Nucleus accumbens (tissue), 56 donors: ENCODE measurements at regions not wholly inside any gene's neighbourhood (a gene's known extent, or its start where the extent isn't known, plus 50 kb on each side); places are given as distances from the start of the nearest gene placed in this dataset.
"Not testable (repeated sequence)": the region's sequence is repeated elsewhere in the genome, so short reads cannot be mapped to it uniquely, and the experiment has no call there.

Experiments used
- DNase-seq, 56 donors: peaks; one replicate each; lab custom pipeline; 2025; lab: John Stamatoyannopoulos, UW

GRCh38 chr1:184889902-184890301 is 84.4 kb downstream of the NIBAN1 start:
- no peak for DNase-seq

GRCh38 chr1:184889166-184889565 is 85.1 kb downstream of the NIBAN1 start:
- DNase-seq: no peak

- no peak for DNase-seq
Measured at GRCh38 chr1:184888505-184888904, 85.8 kb downstream of the NIBAN1 start.

- no peak for DNase-seq
Measured at GRCh38 chr1:184882957-184883815, 91.1 kb downstream of the NIBAN1 start.

- DNase-seq: peak in 4 of 56 donors; percentile 5 to 13 (median 8)
Measured at GRCh38 chr1:184881941-184882913, 92.1 kb downstream of the NIBAN1 start.

GRCh38 chr1:184879876-184880557 is 94.3 kb downstream of the NIBAN1 start:
- no peak for DNase-seq

- DNase-seq: no peak
Measured at GRCh38 chr1:184878602-184879001, 95.7 kb downstream of the NIBAN1 start.

- DNase-seq: no peak
Measured at GRCh38 chr1:184878002-184878401, 96.3 kb downstream of the NIBAN1 start.

GRCh38 chr1:184876015-184876414 is 98.3 kb downstream of the NIBAN1 start:
- not testable (repeated sequence) for DNase-seq

- no peak for DNase-seq
Measured at GRCh38 chr1:184875218-184875617, 99.1 kb downstream of the NIBAN1 start.

- DNase-seq: no peak
Measured at GRCh38 chr1:184870319-184870718, 104.0 kb downstream of the NIBAN1 start.

- no peak for DNase-seq
Measured at GRCh38 chr1:184867866-184868689, 106.2 kb downstream of the NIBAN1 start.

- DNase-seq: no peak
Measured at GRCh38 chr1:184866991-184867788, 107.1 kb downstream of the NIBAN1 start.

- no peak for DNase-seq
Measured at GRCh38 chr1:184866586-184866985, 107.7 kb downstream of the NIBAN1 start.

- DNase-seq: no peak
Measured at GRCh38 chr1:184865831-184866230, 108.5 kb downstream of the NIBAN1 start.

- DNase-seq: no peak
Measured at GRCh38 chr1:184861755-184862336, 107.2 kb upstream of the EDEM3 start.

- no peak for DNase-seq
Measured at GRCh38 chr1:184860985-184861754, 106.5 kb upstream of the EDEM3 start.

- DNase-seq: no peak
Measured at GRCh38 chr1:184860535-184860934, 105.9 kb upstream of the EDEM3 start.
